Left renal cortex interstitium (tissue), 4 donors: ENCODE measurements at regions not wholly inside any gene's neighbourhood (a gene's known extent, or its start where the extent isn't known, plus 50 kb on each side); places are given as distances from the start of the nearest gene placed in this dataset.
"Not testable (repeated sequence)": the region's sequence is repeated elsewhere in the genome, so short reads cannot be mapped to it uniquely, and the experiment has no call there.

Experiments used
- DNase-seq, 4 donors: peaks; one replicate each; pipeline ENCODE4 v3.0.0-alpha.2; 2013; ENCODE audit warnings: low read depth in 4 of 4, low spot score in 2 of 4, missing footprints in 1 of 4

- no peak for DNase-seq
Measured at GRCh38 chr9:31137176-31138160, 1247.0 kb upstream of the ACO1 start.

- no peak for DNase-seq
Measured at GRCh38 chr9:31140316-31140715, 1244.1 kb upstream of the ACO1 start.

- DNase-seq = no peak
Measured at GRCh38 chr9:31142456-31142855, 1242.0 kb upstream of the ACO1 start.

- DNase-seq = no peak
Measured at GRCh38 chr9:31144614-31145013, 1239.8 kb upstream of the ACO1 start.

GRCh38 chr9:31146485-31147166 lies 1237.8 kb upstream of the ACO1 start:
- DNase-seq = no peak

- DNase-seq = no peak
Measured at GRCh38 chr9:31153250-31153840, 1231.1 kb upstream of the ACO1 start.

GRCh38 chr9:31166516-31166915 lies 1217.9 kb upstream of the ACO1 start:
- DNase-seq = no peak

- no peak for DNase-seq
Measured at GRCh38 chr9:31168161-31168560, 1216.3 kb upstream of the ACO1 start.

GRCh38 chr9:31174681-31175080 lies 1209.8 kb upstream of the ACO1 start:
- DNase-seq = no peak

- DNase-seq = no peak
Measured at GRCh38 chr9:31183866-31184265, 1200.6 kb upstream of the ACO1 start.

GRCh38 chr9:31185831-31186230 lies 1198.6 kb upstream of the ACO1 start:
- no peak for DNase-seq

GRCh38 chr9:31188496-31188895 lies 1195.9 kb upstream of the ACO1 start:
- no peak for DNase-seq

GRCh38 chr9:31210978-31211570 lies 1173.4 kb upstream of the ACO1 start:
- DNase-seq = no peak

GRCh38 chr9:31229976-31230375 lies 1154.5 kb upstream of the ACO1 start:
- not testable (repeated sequence) for DNase-seq

- no peak for DNase-seq
Measured at GRCh38 chr9:31232485-31232884, 1152.0 kb upstream of the ACO1 start.

- no peak for DNase-seq
Measured at GRCh38 chr9:31236344-31236743, 1148.1 kb upstream of the ACO1 start.

GRCh38 chr9:31243386-31243785 lies 1141.1 kb upstream of the ACO1 start:
- DNase-seq = no peak

GRCh38 chr9:31248156-31248555 lies 1136.3 kb upstream of the ACO1 start:
- DNase-seq = no peak

GRCh38 chr9:31251386-31251785 lies 1133.1 kb upstream of the ACO1 start:
- DNase-seq = no peak

GRCh38 chr9:31253800-31254762 lies 1130.4 kb upstream of the ACO1 start:
- no peak for DNase-seq
